Lung (tissue), 11 donors: ENCODE measurements at regions not wholly inside any gene's neighbourhood (a gene's known extent, or its start where the extent isn't known, plus 50 kb on each side); places are given as distances from the start of the nearest gene placed in this dataset.
A peak's percentile ranks its signal among the peaks of the same experiment; 100 is the strongest.
"Not testable (repeated sequence)": the region's sequence is repeated elsewhere in the genome, so short reads cannot be mapped to it uniquely, and the experiment has no call there.

Experiments used
- ATAC-seq: fragments of 200-7000 bp; cut with Tn5 transposase; one replicate; pipeline ENCODE4 v1.9.1; 2020; ENCODE audit warnings: moderate number of reproducible peaks; ENCODE audit not compliant: insufficient read depth, low FRiP score
- DNase-seq, 3 donors: peaks; one replicate each; pipeline ENCODE4 v3.0.0-alpha.2; 2013 to 2017
- H3K27ac ChIP-seq, 2 donors: one replicate each; pipeline ENCODE4 v1.5.1; 2013; ENCODE audit warnings: mild to moderate bottlenecking in 2 of 2, moderate library complexity in 2 of 2, control low read depth in 1 of 2, inconsistent platforms in 1 of 2, low read depth in 1 of 2, low read length in 1 of 2
- H3K27me3 ChIP-seq, 3 donors: one replicate each; pipeline ENCODE4 v1.5.1; 2013; ENCODE audit warnings: low read length in 2 of 3; ENCODE audit not compliant: control insufficient read depth in 3 of 3, insufficient read depth in 3 of 3
- H3K36me3 ChIP-seq, 4 donors: one replicate each; pipeline ENCODE4 v1.5.1; 2013; ENCODE audit warnings: low read length in 4 of 4, mild to moderate bottlenecking in 1 of 4, moderate library complexity in 1 of 4; ENCODE audit not compliant: control insufficient read depth in 4 of 4, insufficient read depth in 4 of 4
- H3K4me1 ChIP-seq, 5 donors: one replicate each; pipeline ENCODE4 v1.5.1; 2013; ENCODE audit warnings: low read length in 5 of 5, mild to moderate bottlenecking in 2 of 5, moderate library complexity in 1 of 5; ENCODE audit not compliant: control insufficient read depth in 5 of 5, insufficient read depth in 5 of 5
- H3K4me3 ChIP-seq: one replicate; pipeline ENCODE4 v1.5.1; 2013; ENCODE audit warnings: mild to moderate bottlenecking, control low read depth, moderate library complexity
- H3K9ac ChIP-seq, 2 donors: one replicate each; pipeline ENCODE4 v1.5.1; 2013; ENCODE audit warnings: low read length in 2 of 2, control low read depth in 1 of 2; ENCODE audit not compliant: insufficient read depth in 1 of 2
- H3K9me3 ChIP-seq, 4 donors: one replicate each; pipeline ENCODE4 v1.5.1; 2013; ENCODE audit warnings: low read length in 3 of 4, mild to moderate bottlenecking in 1 of 4, moderate library complexity in 1 of 4; ENCODE audit not compliant: control insufficient read depth in 4 of 4, insufficient read depth in 3 of 4
- CTCF ChIP-seq: IDR thresholded peaks from 2 replicates; pipeline ENCODE4 v1.5.1; 2012; ENCODE audit warnings: mild to moderate bottlenecking; ENCODE audit errors: control extremely low read depth, extremely low read depth
- WGBS, 2 donors: extraction: QIAGEN DNeasy Blood & Tissue Kit; methylation state at CpG; one replicate each; pipeline ENCODE4 v1.1.7; 2013; 5-methylcytosine and 5-hydroxymethylcytosine counted together
- donor health status: control.
- donor health status: control.
- donor health status: Bipolar disorder and iron deficiency.
- donor health status: healthy.
- donor health status: DM: yes; HTN: yes; CAD: no.

- H3K9me3 ChIP-seq, H3K36me3 ChIP-seq, H3K9ac ChIP-seq, H3K4me3 ChIP-seq, DNase-seq, H3K4me1 ChIP-seq, ATAC-seq, H3K27me3 ChIP-seq: not testable (repeated sequence)
- peak overlapping the region; percentile 57 to 73 for H3K27ac ChIP-seq
- 90 to 94% methylated on average over 3 of the region's 3 CpGs for WGBS, 2 donors
Observed at GRCh38 chr3:172579753-172580152, 56.5 kb upstream of the TNFSF10 start.

- not testable (repeated sequence) for H3K36me3 ChIP-seq, H3K9me3 ChIP-seq, H3K27ac ChIP-seq, H3K4me3 ChIP-seq, DNase-seq, H3K4me1 ChIP-seq, H3K27me3 ChIP-seq, H3K9ac ChIP-seq, ATAC-seq
- 84 to 94% methylated on average over 1 of the region's 1 CpG for WGBS, 2 donors
Observed at GRCh38 chr3:172578714-172579113, 55.5 kb upstream of the TNFSF10 start.

GRCh38 chr3:172577987-172578570 lies 54.8 kb upstream of the TNFSF10 start:
- no peak for ATAC-seq
- peaks cover 0 to 6% (median 0%) of the 10 kb centered on the region in 5 donors for H3K4me1 ChIP-seq
- no peak for TF ChIP-seq CTCF
- H3K36me3 ChIP-seq: no peaks in the 10 kb centered on the region
- H3K4me3 ChIP-seq: no peak overlapping the region
- H3K9me3 ChIP-seq: peaks cover 0 to 3% (median 0%) of the 10 kb centered on the region in 4 donors
- no peak for DNase-seq
- no peaks in the 10 kb centered on the region for H3K27me3 ChIP-seq
- H3K27ac ChIP-seq: no peak overlapping the region
- WGBS, 2 donors: 44 to 55% methylated on average over 2 of the region's 2 CpGs
- H3K9ac ChIP-seq: no peak overlapping the region

- DNase-seq: no peak
Observed at GRCh38 chr3:172575375-172575774, 52.1 kb upstream of the TNFSF10 start.

More at GRCh38 chr3:172575375-172575774, 52.1 kb upstream of the TNFSF10 start:
- ATAC-seq: no peak
- no peak for TF ChIP-seq CTCF
- Histone ChIP-seq H3K27me3 (no peaks in the 10 kb centered on the region), H3K4me1 (peaks cover 0 to 6% (median 0%) of the 10 kb centered on the region in 5 donors), H3K9me3 (peaks cover 0 to 3% (median 0%) of the 10 kb centered on the region in 4 donors), H3K4me3 (no peak overlapping the region), H3K27ac (no peak overlapping the region), H3K9ac (no peak overlapping the region), H3K36me3 (no peaks in the 10 kb centered on the region)
- WGBS, 2 donors: 90% methylated on average over 2 of the region's 2 CpGs
